Natural killer cell treated with Interleukin-12 subunit alpha and Interleukin-12 subunit beta and Interleukin-15 and Interleukin-18, amount 100 ng/mL, for 72 hours (primary cell): ENCODE measurements at regions not wholly inside any gene's neighbourhood (a gene's known extent, or its start where the extent isn't known, plus 50 kb on each side); places are given as distances from the start of the nearest gene placed in this dataset.

Experiments used
- ATAC-seq, 2 donors: fragments of 150-1000 bp; cut with Tn5 transposase in 1 of 2; sonication (Bioruptor Pico), chemical (Tn5 transposase) in 1 of 2; 2 replicates each; pipeline ENCODE4 v1.10.0; 2021
- DNase-seq: peaks from one replicate; pipeline ENCODE4 v3.0.0; 2022; ENCODE audit warnings: low spot score
- H3K27ac Mint-ChIP-seq, 2 donors: 1 replicate in 1 of 2; 2 replicates in 1 of 2; pipeline ENCODE4 v1.8.0; 2022; ENCODE audit warnings: mixed read lengths in 2 of 2, mild to moderate bottlenecking in 1 of 2, moderate library complexity in 1 of 2
- H3K27me3 Mint-ChIP-seq, 2 donors: 1 replicate in 1 of 2; 2 replicates in 1 of 2; pipeline ENCODE4 v1.8.0; 2022; ENCODE audit warnings: mixed read lengths in 2 of 2
- H3K36me3 Mint-ChIP-seq: one replicate; pipeline ENCODE4 v1.8.0; 2022; ENCODE audit warnings: mixed read lengths
- H3K4me1 Mint-ChIP-seq, 2 donors: 1 replicate in 1 of 2; 2 replicates in 1 of 2; pipeline ENCODE4 v1.8.0; 2022; ENCODE audit warnings: low read depth in 2 of 2, mixed read lengths in 2 of 2, mild to moderate bottlenecking in 1 of 2
- H3K4me3 Mint-ChIP-seq: one replicate; pipeline ENCODE4 v1.8.0; 2022; ENCODE audit warnings: mixed read lengths
- H3K9me3 Mint-ChIP-seq: 2 replicates; pipeline ENCODE4 v1.8.0; 2022; ENCODE audit warnings: mixed read lengths

DNA sequence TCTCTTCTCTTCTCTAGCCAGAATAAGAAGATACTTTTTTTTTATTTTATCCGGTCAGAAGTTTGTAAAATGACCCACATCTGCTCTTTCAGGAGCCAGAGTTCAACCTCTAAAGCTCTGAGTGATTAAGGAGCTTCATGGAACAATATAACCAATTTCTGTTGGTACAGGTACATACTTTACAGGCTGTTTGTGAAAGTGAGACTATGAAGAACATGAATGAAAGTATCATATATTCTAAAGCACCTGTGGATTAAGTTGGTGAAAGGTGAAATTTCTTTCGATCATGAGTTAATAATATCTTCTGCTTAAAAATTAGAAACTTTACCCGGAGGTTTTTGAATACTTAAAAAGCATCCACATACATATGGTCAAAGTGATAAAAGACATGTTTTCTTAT is 65.2 kb downstream of the DMRT2 start:
- DNase-seq = no peak
- H3K4me1 Mint-ChIP-seq = no peaks in the 10 kb centered on the region

DNA sequence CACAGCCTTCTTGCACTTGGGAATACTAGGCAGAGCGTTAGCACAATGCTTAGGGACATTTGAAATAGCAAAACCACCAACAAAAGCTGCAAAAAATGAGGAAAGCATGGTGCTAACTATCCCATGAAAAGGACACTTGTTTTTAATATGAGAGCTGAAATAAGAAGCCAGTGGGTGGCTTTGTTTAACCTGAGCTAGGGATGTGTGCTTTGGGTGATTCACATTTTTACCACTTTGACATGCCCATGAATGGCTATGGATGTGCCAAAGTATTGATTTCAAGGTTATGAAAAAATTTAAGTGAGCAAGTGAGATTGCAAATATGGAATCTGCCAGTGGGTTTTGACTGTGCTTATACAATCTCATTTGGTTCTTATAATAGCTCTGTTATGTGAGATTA is 67.3 kb downstream of the DMRT2 start:
- Mint-ChIP-seq H3K4me1 (no peaks in the 10 kb centered on the region), H3K9me3 (peaks cover 3% of the 10 kb centered on the region), H3K4me3 (no peak overlapping the region), H3K27me3 (peaks cover 10 to 24% of the 10 kb centered on the region in 2 donors), H3K27ac (no peak overlapping the region), H3K36me3 (peaks cover 4% of the 10 kb centered on the region)
- DNase-seq (no peak), ATAC-seq (no peak)

More for the DNA sequence above, 65.2 kb downstream of the DMRT2 start:
- Mint-ChIP-seq H3K27me3 (peaks cover 5 to 26% of the 10 kb centered on the region in 2 donors), H3K36me3 (peaks cover 4% of the 10 kb centered on the region), H3K27ac (no peak overlapping the region), H3K9me3 (peaks cover 3% of the 10 kb centered on the region), H3K4me3 (no peak overlapping the region)
- ATAC-seq = no peak

- Mint-ChIP-seq H3K27me3 (peaks cover 8 to 11% of the 10 kb centered on the region in 2 donors), H3K36me3 (no peaks in the 10 kb centered on the region), H3K9me3 (no peaks in the 10 kb centered on the region), H3K27ac (no peak overlapping the region), H3K4me3 (no peak overlapping the region), H3K4me1 (no peaks in the 10 kb centered on the region)
- DNase-seq (no peak), ATAC-seq (no peak)
These were observed 70.5 kb downstream of the DMRT2 start for GRCh38 chr9:1120500-1121165.

DNA sequence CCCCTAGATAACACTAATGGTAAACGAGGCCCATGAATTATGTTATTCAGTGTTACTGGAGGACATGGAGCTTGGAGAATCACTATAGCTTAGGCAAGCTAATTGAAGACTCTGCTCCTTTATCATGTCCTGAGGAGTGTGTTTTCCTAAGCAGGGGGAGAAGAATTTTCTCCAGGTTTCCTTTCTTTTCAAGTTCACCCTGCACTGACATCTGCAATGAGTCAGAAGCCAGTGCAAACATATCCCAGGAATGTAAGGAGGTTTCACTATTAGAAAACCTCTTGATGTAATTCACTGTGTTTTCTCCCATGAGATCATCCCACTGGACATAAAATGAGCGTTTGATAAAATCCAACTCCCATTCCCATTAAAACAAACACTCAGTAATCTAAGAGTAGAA is 75.6 kb downstream of the DMRT2 start:
- H3K4me1 Mint-ChIP-seq = no peaks in the 10 kb centered on the region
- H3K36me3 Mint-ChIP-seq = no peaks in the 10 kb centered on the region
- no peak for DNase-seq
- no peak for ATAC-seq
- H3K27me3 Mint-ChIP-seq = peaks cover 8 to 22% of the 10 kb centered on the region in 2 donors
- H3K9me3 Mint-ChIP-seq = no peaks in the 10 kb centered on the region
- no peak overlapping the region for H3K27ac Mint-ChIP-seq
- no peak overlapping the region for H3K4me3 Mint-ChIP-seq

DNA sequence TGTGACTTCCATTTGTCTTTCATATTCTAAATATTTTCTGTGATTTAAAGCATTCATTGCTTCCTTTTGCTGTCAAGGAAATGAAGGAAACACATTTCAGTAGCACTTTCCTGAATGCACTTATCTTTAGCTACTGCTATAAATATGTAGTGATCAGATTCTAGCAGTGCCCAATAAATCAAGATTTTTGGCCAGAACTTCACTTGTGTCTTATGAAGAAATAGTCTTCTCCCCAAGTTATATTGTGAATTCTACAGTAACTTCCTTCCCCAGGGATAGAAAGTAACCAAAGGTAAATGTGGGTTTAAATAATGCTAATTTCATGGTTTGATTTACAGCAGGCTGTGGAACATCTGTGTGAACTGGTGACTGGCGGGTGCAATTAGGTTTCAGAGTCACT is 77.9 kb downstream of the DMRT2 start:
- no peaks in the 10 kb centered on the region for H3K36me3 Mint-ChIP-seq
- H3K27ac Mint-ChIP-seq = no peak overlapping the region
- H3K4me1 Mint-ChIP-seq = no peaks in the 10 kb centered on the region
- H3K4me3 Mint-ChIP-seq = no peak overlapping the region
- H3K9me3 Mint-ChIP-seq = peaks cover 3% of the 10 kb centered on the region
- ATAC-seq (no peak), DNase-seq (no peak)
- H3K27me3 Mint-ChIP-seq = peaks cover 10 to 30% of the 10 kb centered on the region in 2 donors

DNA sequence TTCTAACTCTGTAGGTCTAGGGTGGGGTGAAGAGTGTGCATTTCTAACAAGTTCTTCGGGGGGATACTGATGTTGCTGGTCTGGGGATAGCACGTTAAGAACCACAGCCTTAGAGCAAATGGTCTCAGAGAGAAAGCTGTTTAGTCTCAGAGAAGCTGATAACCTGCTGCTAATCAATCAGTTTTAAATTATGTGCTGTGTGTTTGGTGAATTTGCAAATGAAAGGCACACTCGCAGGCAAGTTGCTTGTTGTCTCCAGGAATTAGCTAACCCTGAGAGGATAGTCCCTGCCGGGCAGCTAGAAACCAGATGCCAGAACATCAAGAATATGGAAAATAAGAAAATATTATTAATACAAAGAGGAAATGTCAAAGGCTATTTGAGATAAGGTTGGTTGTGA is 79.2 kb downstream of the DMRT2 start:
- no peak overlapping the region for H3K4me3 Mint-ChIP-seq
- peaks cover 3% of the 10 kb centered on the region for H3K9me3 Mint-ChIP-seq
- H3K27ac Mint-ChIP-seq = no peak overlapping the region
- peaks cover 10 to 30% of the 10 kb centered on the region in 2 donors for H3K27me3 Mint-ChIP-seq
- H3K36me3 Mint-ChIP-seq = no peaks in the 10 kb centered on the region
- ATAC-seq (no peak), DNase-seq (no peak)
- H3K4me1 Mint-ChIP-seq = no peaks in the 10 kb centered on the region

GRCh38 chr9:1140057-1140456 is 89.9 kb downstream of the DMRT2 start:
- Mint-ChIP-seq H3K4me1 (no peaks in the 10 kb centered on the region), H3K4me3 (no peak overlapping the region), H3K27ac (no peak overlapping the region), H3K36me3 (peaks cover 12% of the 10 kb centered on the region), H3K9me3 (peaks cover 11% of the 10 kb centered on the region), H3K27me3 (peaks cover 0 to 18% of the 10 kb centered on the region in 2 donors)
- DNase-seq = no peak
- no peak for ATAC-seq

- DNase-seq (no peak), ATAC-seq (no peak)
- H3K9me3 Mint-ChIP-seq = peaks cover 2% of the 10 kb centered on the region
- H3K27ac Mint-ChIP-seq = no peak overlapping the region
- H3K36me3 Mint-ChIP-seq = peaks cover 1% of the 10 kb centered on the region
- H3K4me1 Mint-ChIP-seq = no peaks in the 10 kb centered on the region
- peaks cover 5 to 9% of the 10 kb centered on the region in 2 donors for H3K27me3 Mint-ChIP-seq
- H3K4me3 Mint-ChIP-seq = no peak overlapping the region
These were observed 101.5 kb downstream of the DMRT2 start for GRCh38 chr9:1151691-1152090.

DNA sequence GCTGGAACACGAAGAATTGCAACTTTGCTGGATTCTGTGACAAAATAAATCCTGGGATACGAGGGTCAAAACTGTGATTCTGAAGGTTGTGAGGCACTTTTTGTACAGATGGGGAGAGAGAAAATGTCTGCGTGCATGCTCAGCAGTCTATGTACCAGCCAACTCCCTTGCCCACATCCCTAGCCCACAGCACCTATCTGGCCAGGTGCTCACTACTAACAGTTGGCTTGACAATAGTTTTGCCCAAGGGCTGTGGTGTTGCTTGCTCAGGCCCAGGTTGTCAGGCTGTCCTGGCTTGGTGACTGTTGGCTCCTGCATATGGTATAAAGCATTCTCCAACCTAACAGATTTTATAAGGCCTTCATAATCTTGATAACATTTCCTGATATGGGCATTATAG is 102.0 kb downstream of the DMRT2 start:
- ATAC-seq (no peak), DNase-seq (no peak)
- Mint-ChIP-seq H3K9me3 (no peaks in the 10 kb centered on the region), H3K27me3 (peaks cover 4 to 10% of the 10 kb centered on the region in 2 donors), H3K4me1 (no peaks in the 10 kb centered on the region), H3K36me3 (no peaks in the 10 kb centered on the region), H3K4me3 (no peak overlapping the region), H3K27ac (no peak overlapping the region)

- DNase-seq = no peak
- no peak for ATAC-seq
- Mint-ChIP-seq H3K27ac (no peak overlapping the region), H3K4me1 (no peaks in the 10 kb centered on the region), H3K27me3 (peaks cover 6 to 10% of the 10 kb centered on the region in 2 donors), H3K4me3 (no peak overlapping the region), H3K36me3 (no peaks in the 10 kb centered on the region), H3K9me3 (no peaks in the 10 kb centered on the region)
These were observed 104.6 kb downstream of the DMRT2 start for GRCh38 chr9:1154739-1155138.

DNA sequence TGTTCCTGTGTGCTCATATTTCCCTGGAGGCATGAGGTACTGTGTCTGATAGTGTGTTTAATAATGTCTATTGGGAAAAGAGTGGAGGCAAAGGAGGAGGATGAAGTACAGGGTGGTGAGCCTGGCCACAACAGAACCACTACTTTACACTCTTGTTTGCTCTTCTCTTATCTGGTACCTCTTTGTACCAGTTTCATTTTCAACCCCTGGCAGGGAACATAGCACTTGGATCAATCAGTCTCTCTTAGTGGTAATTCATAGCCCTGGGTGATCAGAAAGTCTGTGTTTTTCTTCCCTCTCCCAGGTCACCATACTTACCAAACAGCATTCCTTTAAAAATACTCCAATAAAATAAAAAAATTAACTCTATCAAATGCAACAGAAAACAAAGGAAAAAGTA is 105.4 kb downstream of the DMRT2 start:
- DNase-seq (no peak), ATAC-seq (no peak)
- Mint-ChIP-seq H3K27ac (no peak overlapping the region), H3K9me3 (no peaks in the 10 kb centered on the region), H3K27me3 (peaks cover 6 to 10% of the 10 kb centered on the region in 2 donors), H3K36me3 (no peaks in the 10 kb centered on the region), H3K4me3 (no peak overlapping the region), H3K4me1 (no peaks in the 10 kb centered on the region)

DNA sequence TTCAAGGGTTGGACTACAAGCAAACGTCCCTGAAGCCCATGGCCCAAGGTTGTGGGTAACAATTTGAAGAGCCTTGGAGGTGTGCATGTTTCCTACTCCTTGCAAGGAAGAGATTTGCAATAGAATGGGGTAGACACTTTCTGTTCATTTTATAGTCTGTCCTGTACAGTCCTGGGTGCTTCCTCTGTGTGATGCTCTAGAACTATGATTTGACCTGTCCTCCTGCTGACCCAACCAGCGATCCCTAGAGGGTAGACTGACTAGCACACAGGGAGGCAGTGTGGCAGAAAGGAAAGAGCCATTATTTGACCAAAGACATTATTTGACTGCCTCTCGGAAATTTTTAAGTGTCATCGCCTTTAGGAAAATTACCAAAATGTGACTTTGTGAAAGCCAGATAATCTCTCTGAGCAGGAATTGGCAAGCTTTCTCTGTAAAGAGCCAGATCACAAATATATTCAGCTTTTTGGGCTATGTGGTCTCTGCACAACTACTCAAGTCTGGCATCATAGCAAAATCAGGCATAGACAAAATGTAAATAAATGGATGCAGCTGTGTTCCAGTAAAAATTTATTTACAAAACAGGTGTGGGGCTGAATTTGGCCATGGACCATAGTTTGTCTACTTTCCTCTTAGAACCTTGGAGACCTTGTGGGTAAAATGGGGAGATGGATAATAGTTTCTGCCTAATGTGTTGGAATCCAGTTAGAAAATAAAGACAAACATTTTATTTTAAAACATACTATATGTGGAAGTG is 106.8 kb downstream of the DMRT2 start:
- H3K9me3 Mint-ChIP-seq = no peaks in the 10 kb centered on the region
- H3K4me1 Mint-ChIP-seq = no peaks in the 10 kb centered on the region
- ATAC-seq (no peak), DNase-seq (no peak)
- H3K36me3 Mint-ChIP-seq = no peaks in the 10 kb centered on the region
- peaks cover 6 to 10% of the 10 kb centered on the region in 2 donors for H3K27me3 Mint-ChIP-seq
- H3K27ac Mint-ChIP-seq = no peak overlapping the region
- no peak overlapping the region for H3K4me3 Mint-ChIP-seq

DNA sequence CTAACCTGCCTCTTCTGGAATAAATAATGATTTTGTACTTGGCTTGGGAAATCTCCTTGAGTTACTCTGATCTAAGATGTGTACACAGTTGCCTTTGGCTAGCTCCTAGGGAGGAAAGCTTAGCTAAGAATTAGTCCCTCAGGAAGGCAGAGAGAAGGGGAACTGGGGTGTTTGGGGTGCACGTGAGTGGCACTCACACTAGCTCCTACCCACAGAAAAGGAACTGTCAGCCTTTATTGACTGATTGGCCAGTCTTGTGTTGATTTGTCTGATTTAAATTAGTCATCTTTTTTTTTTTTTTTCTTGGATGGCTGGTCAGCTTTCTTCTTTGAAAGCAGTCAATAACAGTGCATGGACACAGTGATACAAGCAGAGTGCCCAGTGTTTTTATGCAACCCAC is 107.7 kb downstream of the DMRT2 start:
- H3K36me3 Mint-ChIP-seq = no peaks in the 10 kb centered on the region

DNA sequence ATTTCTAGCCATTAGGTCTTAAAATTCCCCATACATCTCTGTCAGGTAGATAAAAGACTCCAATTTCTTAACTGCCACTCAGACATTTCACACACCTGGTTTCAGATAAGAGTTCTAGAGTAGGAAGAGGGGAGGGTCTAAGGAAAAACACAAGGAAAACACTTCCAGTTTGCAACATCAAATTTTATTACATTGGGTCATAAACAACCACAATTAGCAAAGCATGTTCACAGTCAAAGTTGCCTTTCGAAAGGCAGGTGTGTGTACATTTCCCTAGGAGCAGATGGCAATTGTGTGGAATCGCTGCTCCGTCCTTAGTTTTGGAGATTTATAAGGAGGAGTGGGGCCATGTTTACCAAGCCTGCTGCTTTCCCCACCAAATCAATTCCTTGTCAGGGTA is 120.8 kb downstream of the DMRT2 start:
- Mint-ChIP-seq H3K27ac (peak overlapping the region in 1 of 2 donors; percentile 16), H3K36me3 (peaks cover 7% of the 10 kb centered on the region), H3K27me3 (peaks cover 0 to 20% of the 10 kb centered on the region in 2 donors), H3K9me3 (peaks cover 4% of the 10 kb centered on the region), H3K4me1 (peaks cover 11 to 27% of the 10 kb centered on the region in 2 donors), H3K4me3 (peak overlapping the region; percentile 45)
- ATAC-seq = no peak
- DNase-seq = no peak

More for the DNA sequence above, 107.7 kb downstream of the DMRT2 start:
- Mint-ChIP-seq H3K27me3 (peaks cover 6 to 10% of the 10 kb centered on the region in 2 donors), H3K4me3 (no peak overlapping the region), H3K9me3 (no peaks in the 10 kb centered on the region), H3K4me1 (no peaks in the 10 kb centered on the region), H3K27ac (no peak overlapping the region)
- ATAC-seq (no peak), DNase-seq (no peak)
